Liver (tissue), 8 donors: ENCODE measurements at regions not wholly inside any gene's neighbourhood (a gene's known extent, or its start where the extent isn't known, plus 50 kb on each side); places are given as distances from the start of the nearest gene placed in this dataset.

Experiments
- DNase-seq: peaks from one replicate; pipeline ENCODE4 v3.0.0-alpha.2; 2017; ENCODE audit warnings: low spot score
- H3K27ac ChIP-seq, 2 donors: one replicate each; pipeline ENCODE4 v1.7.0; 2013; ENCODE audit warnings: inconsistent platforms in 2 of 2, low read length in 2 of 2, control low read depth in 1 of 2, low read depth in 1 of 2, mild to moderate bottlenecking in 1 of 2
- H3K27me3 ChIP-seq, 4 donors: one replicate each; pipeline versions ENCODE4 v1.6.1 to v1.7.0; 2013; ENCODE audit warnings: low read length in 3 of 4, inconsistent platforms in 1 of 4, mild to moderate bottlenecking in 1 of 4, moderate library complexity in 1 of 4; ENCODE audit not compliant: control insufficient read depth in 4 of 4, insufficient read depth in 4 of 4
- H3K36me3 ChIP-seq, 4 donors: one replicate each; pipeline versions ENCODE4 v1.6.1 to v1.7.0; 2013; ENCODE audit warnings: low read length in 3 of 4, mild to moderate bottlenecking in 3 of 4, low read depth in 1 of 4, moderate library complexity in 1 of 4; ENCODE audit not compliant: control insufficient read depth in 4 of 4, insufficient read depth in 3 of 4
- H3K4me1 ChIP-seq, 4 donors: one replicate each; pipeline versions ENCODE4 v1.6.1 to v1.7.0; 2013; ENCODE audit warnings: low read length in 3 of 4, mild to moderate bottlenecking in 3 of 4, moderate library complexity in 1 of 4; ENCODE audit not compliant: control insufficient read depth in 4 of 4, insufficient read depth in 4 of 4
- H3K4me3 ChIP-seq, 3 donors: one replicate each; pipeline versions ENCODE4 v1.6.1 to v1.7.0; 2013; ENCODE audit warnings: low read length in 3 of 3, control low read depth in 1 of 3, low read depth in 1 of 3, mild to moderate bottlenecking in 1 of 3
- H3K9ac ChIP-seq, 2 donors: one replicate each; pipeline ENCODE4 v1.7.0; 2013; ENCODE audit warnings: low read length in 2 of 2, mild to moderate bottlenecking in 2 of 2, moderate library complexity in 2 of 2, control low read depth in 1 of 2, low read depth in 1 of 2
- H3K9me3 ChIP-seq, 4 donors: one replicate each; pipeline versions ENCODE4 v1.6.1 to v1.7.0; 2013; ENCODE audit warnings: low read length in 3 of 4; ENCODE audit not compliant: control insufficient read depth in 4 of 4
- EGR1 ChIP-seq, 2 donors: IDR thresholded peaks; 2 replicates each; pipeline ENCODE4 v1.6.1; 2016 to 2018; ENCODE audit warnings: antibody characterized with exemption in 2 of 2, low read depth in 2 of 2
- FOXA1 ChIP-seq: IDR thresholded peaks from 2 replicates; pipeline ENCODE4 v1.6.1; 2016; ENCODE audit warnings: antibody characterized with exemption
- FOXA2 ChIP-seq: IDR thresholded peaks from 2 replicates; pipeline ENCODE4 v1.6.1; 2016; ENCODE audit warnings: antibody characterized with exemption
- GABPA ChIP-seq, 2 donors: IDR thresholded peaks in 1 of 2; conservative IDR thresholded peaks in 1 of 2; 2 replicates each; pipeline ENCODE4 v1.6.1; 2016; ENCODE audit warnings: antibody characterized with exemption in 2 of 2, mild to moderate bottlenecking in 1 of 2, moderate library complexity in 1 of 2
- HNF4G ChIP-seq: IDR thresholded peaks from 2 replicates; pipeline ENCODE4 v1.6.1; 2016; ENCODE audit warnings: antibody characterized with exemption
- JUND ChIP-seq, 2 donors: IDR thresholded peaks; 2 replicates each; pipeline ENCODE4 v1.6.1; 2016; ENCODE audit warnings: antibody characterized with exemption in 2 of 2
- NR2F2 ChIP-seq: IDR thresholded peaks from 2 replicates; pipeline ENCODE4 v1.6.1; 2016; ENCODE audit warnings: antibody characterized with exemption
- RAD21 ChIP-seq, 2 donors: IDR thresholded peaks; 2 replicates each; pipeline ENCODE4 v1.6.1; 2016; ENCODE audit warnings: antibody characterized with exemption in 2 of 2, mild to moderate bottlenecking in 2 of 2
- RXRA ChIP-seq, 2 donors: IDR thresholded peaks; 2 replicates each; pipeline ENCODE4 v1.6.1; 2017 to 2018; ENCODE audit warnings: antibody characterized with exemption in 2 of 2, mild to moderate bottlenecking in 1 of 2
- SP1 ChIP-seq: IDR thresholded peaks from 2 replicates; pipeline ENCODE4 v1.6.1; 2018; ENCODE audit warnings: antibody characterized with exemption, mild to moderate bottlenecking
- TAF1 ChIP-seq: conservative IDR thresholded peaks from 2 replicates; pipeline ENCODE4 v1.6.1; 2016; ENCODE audit warnings: antibody characterized with exemption, mild to moderate bottlenecking
- YY1 ChIP-seq: IDR thresholded peaks from 2 replicates; pipeline ENCODE4 v1.6.1; 2016; ENCODE audit warnings: antibody characterized with exemption, mild to moderate bottlenecking
- WGBS: extraction: QIAGEN DNeasy Blood & Tissue Kit; methylation state at CpG from one replicate; pipeline ENCODE4 v1.1.7; 2013; 5-methylcytosine and 5-hydroxymethylcytosine counted together
- TF ChIP-seq, protein P1 (sequence below): IDR thresholded peaks from 2 replicates; pipeline ENCODE4 v1.6.1; 2016; ENCODE audit warnings: antibody characterized with exemption
- TF ChIP-seq, protein P2 (sequence below): IDR thresholded peaks from 2 replicates; pipeline ENCODE4 v1.6.1; 2016; ENCODE audit warnings: antibody characterized with exemption
- TF ChIP-seq, protein P3 (sequence below): fragments of 150-350 bp; IDR thresholded peaks from 2 replicates; pipeline ENCODE4 v1.5.1; 2017; ENCODE audit warnings: improper control_type of control experiment, low read depth, low read length; ENCODE audit not compliant: missing input control
- TF ChIP-seq, protein P4 (sequence below): IDR thresholded peaks from 2 replicates; pipeline ENCODE4 v1.6.1; 2016; ENCODE audit warnings: antibody characterized with exemption, mild to moderate bottlenecking
- TF ChIP-seq, protein P5 (sequence below): IDR thresholded peaks from 2 replicates; pipeline ENCODE4 v1.6.1; 2016; ENCODE audit warnings: antibody characterized with exemption
- donor health status: healthy.
- donor health status: healthy.
- donor health status: healthy.
- donor health status: healthy.
- donor health status: healthy.

DNA sequence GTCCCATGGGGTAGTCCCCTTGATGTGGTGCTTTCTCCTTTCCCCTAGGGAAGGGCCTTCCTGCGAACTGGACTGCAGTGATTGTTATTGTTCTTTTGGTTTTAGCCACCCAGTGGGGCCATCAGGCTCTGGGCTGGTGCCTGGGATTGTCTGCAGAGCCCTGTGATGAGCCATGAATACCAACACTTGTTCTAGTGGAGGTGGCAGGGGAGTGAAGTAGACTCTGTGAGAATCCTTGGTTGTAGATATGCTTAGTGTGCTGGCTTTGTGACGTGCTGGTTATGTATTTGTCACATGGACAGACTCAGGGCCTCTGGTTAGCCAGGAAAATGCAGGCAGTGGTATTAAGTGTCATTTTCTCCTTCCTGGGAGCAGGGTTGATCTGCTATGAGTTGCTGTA lies 51.8 kb upstream of the NDUFB4 start:
- H3K27ac ChIP-seq: no peak overlapping the region
- 93% methylated on average over 2 of the region's 2 CpGs for WGBS

DNA sequence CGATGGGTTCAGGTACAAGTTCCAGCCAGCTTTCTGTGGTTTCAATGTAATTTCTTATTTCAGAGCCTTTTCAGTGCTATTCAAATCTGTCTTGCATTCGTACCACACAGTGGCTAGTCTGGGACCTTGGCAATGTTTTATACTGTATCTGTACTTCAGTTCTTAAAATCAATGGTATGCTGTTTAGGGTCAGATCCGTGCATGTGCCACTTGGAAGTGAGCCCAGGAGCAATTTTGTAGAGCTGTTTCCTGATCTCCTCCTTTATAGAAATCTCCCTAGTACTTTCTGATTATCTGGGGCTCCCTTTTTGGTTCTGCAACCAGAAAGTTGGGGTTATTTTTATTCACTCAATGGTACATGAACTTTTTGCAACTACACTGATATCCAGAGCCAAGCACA lies 59.5 kb upstream of the NDUFB4 start:
- Histone ChIP-seq H3K27ac (no peak overlapping the region), H3K4me1 (peaks cover 0 to 4% (median 3%) of the 10 kb centered on the region in 4 donors), H3K36me3 (no peaks in the 10 kb centered on the region), H3K27me3 (no peaks in the 10 kb centered on the region), H3K4me3 (no peak overlapping the region), H3K9me3 (peaks cover 0 to 12% (median 3%) of the 10 kb centered on the region in 4 donors), H3K9ac (no peak overlapping the region)
- 35% methylated on average over 3 of the region's 3 CpGs for WGBS
- DNase-seq: no peak
- no peak for TF ChIP-seq RXRA (IDR thresholded peaks at IDR 0.05)
- TF ChIP-seq NR2F2: no peak
- TF ChIP-seq SP1: no peak
- TF ChIP-seq JUND (IDR thresholded peaks at IDR 0.05): no peak
- no peak for TF ChIP-seq HNF4G
- TF ChIP-seq, protein P1, sequence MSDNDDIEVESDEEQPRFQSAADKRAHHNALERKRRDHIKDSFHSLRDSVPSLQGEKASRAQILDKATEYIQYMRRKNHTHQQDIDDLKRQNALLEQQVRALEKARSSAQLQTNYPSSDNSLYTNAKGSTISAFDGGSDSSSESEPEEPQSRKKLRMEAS: no peak
- TF ChIP-seq RAD21 (IDR thresholded peaks at IDR 0.05): no peak
- no peak for TF ChIP-seq TAF1
- no peak for TF ChIP-seq FOXA1
- TF ChIP-seq, protein P2, sequence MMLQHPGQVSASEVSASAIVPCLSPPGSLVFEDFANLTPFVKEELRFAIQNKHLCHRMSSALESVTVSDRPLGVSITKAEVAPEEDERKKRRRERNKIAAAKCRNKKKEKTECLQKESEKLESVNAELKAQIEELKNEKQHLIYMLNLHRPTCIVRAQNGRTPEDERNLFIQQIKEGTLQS: no peak
- TF ChIP-seq GABPA (IDR thresholded peaks at IDR 0.05 in 1 of 2, conservative IDR thresholded peaks at IDR 0.05 in 1 of 2): no peak
- no peak for TF ChIP-seq EGR1 (IDR thresholded peaks at IDR 0.05; ENCODE audit: low read depth in 2 of 2)

More for the DNA sequence above, 51.8 kb upstream of the NDUFB4 start:
- Histone ChIP-seq H3K27me3 (no peaks in the 10 kb centered on the region), H3K36me3 (no peaks in the 10 kb centered on the region), H3K9me3 (peaks cover 0 to 13% (median 5%) of the 10 kb centered on the region in 4 donors), H3K4me3 (no peak overlapping the region), H3K9ac (no peak overlapping the region), H3K4me1 (no peaks in the 10 kb centered on the region)
- no peak for DNase-seq
- TF ChIP-seq FOXA1 (no peak), TAF1 (no peak), JUND (IDR thresholded peaks at IDR 0.05) (no peak), YY1 (no peak), SP1 (no peak), NR2F2 (no peak), FOXA2 (no peak), RAD21 (IDR thresholded peaks at IDR 0.05) (no peak), EGR1 (IDR thresholded peaks at IDR 0.05; ENCODE audit: low read depth in 2 of 2) (no peak), GABPA (IDR thresholded peaks at IDR 0.05 in 1 of 2, conservative IDR thresholded peaks at IDR 0.05 in 1 of 2) (no peak)
- TF ChIP-seq, protein P3, sequence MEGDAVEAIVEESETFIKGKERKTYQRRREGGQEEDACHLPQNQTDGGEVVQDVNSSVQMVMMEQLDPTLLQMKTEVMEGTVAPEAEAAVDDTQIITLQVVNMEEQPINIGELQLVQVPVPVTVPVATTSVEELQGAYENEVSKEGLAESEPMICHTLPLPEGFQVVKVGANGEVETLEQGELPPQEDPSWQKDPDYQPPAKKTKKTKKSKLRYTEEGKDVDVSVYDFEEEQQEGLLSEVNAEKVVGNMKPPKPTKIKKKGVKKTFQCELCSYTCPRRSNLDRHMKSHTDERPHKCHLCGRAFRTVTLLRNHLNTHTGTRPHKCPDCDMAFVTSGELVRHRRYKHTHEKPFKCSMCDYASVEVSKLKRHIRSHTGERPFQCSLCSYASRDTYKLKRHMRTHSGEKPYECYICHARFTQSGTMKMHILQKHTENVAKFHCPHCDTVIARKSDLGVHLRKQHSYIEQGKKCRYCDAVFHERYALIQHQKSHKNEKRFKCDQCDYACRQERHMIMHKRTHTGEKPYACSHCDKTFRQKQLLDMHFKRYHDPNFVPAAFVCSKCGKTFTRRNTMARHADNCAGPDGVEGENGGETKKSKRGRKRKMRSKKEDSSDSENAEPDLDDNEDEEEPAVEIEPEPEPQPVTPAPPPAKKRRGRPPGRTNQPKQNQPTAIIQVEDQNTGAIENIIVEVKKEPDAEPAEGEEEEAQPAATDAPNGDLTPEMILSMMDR: no peak
- TF ChIP-seq, protein P1: no peak
- TF ChIP-seq, protein P4, sequence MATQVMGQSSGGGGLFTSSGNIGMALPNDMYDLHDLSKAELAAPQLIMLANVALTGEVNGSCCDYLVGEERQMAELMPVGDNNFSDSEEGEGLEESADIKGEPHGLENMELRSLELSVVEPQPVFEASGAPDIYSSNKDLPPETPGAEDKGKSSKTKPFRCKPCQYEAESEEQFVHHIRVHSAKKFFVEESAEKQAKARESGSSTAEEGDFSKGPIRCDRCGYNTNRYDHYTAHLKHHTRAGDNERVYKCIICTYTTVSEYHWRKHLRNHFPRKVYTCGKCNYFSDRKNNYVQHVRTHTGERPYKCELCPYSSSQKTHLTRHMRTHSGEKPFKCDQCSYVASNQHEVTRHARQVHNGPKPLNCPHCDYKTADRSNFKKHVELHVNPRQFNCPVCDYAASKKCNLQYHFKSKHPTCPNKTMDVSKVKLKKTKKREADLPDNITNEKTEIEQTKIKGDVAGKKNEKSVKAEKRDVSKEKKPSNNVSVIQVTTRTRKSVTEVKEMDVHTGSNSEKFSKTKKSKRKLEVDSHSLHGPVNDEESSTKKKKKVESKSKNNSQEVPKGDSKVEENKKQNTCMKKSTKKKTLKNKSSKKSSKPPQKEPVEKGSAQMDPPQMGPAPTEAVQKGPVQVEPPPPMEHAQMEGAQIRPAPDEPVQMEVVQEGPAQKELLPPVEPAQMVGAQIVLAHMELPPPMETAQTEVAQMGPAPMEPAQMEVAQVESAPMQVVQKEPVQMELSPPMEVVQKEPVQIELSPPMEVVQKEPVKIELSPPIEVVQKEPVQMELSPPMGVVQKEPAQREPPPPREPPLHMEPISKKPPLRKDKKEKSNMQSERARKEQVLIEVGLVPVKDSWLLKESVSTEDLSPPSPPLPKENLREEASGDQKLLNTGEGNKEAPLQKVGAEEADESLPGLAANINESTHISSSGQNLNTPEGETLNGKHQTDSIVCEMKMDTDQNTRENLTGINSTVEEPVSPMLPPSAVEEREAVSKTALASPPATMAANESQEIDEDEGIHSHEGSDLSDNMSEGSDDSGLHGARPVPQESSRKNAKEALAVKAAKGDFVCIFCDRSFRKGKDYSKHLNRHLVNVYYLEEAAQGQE: no peak
- TF ChIP-seq, protein P2: no peak
- TF ChIP-seq, protein P5, sequence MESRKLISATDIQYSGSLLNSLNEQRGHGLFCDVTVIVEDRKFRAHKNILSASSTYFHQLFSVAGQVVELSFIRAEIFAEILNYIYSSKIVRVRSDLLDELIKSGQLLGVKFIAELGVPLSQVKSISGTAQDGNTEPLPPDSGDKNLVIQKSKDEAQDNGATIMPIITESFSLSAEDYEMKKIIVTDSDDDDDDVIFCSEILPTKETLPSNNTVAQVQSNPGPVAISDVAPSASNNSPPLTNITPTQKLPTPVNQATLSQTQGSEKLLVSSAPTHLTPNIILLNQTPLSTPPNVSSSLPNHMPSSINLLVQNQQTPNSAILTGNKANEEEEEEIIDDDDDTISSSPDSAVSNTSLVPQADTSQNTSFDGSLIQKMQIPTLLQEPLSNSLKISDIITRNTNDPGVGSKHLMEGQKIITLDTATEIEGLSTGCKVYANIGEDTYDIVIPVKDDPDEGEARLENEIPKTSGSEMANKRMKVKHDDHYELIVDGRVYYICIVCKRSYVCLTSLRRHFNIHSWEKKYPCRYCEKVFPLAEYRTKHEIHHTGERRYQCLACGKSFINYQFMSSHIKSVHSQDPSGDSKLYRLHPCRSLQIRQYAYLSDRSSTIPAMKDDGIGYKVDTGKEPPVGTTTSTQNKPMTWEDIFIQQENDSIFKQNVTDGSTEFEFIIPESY: no peak
